HG02885 (cell line): ENCODE measurements at regions not wholly inside any gene's neighbourhood (a gene's known extent, or its start where the extent isn't known, plus 50 kb on each side); places are given as distances from the start of the nearest gene placed in this dataset.
"Not testable (repeated sequence)": the region's sequence is repeated elsewhere in the genome, so short reads cannot be mapped to it uniquely, and the experiment has no call there.

ENCODE experiments used
- ATAC-seq: cut with Tn5 transposase; IDR thresholded peaks from one replicate; pipeline ENCODE4 v1.9.1; 2021; ENCODE audit warnings: mild to moderate bottlenecking; ENCODE audit not compliant: unreplicated experiment, poor library complexity

- no peak for ATAC-seq
Observed at GRCh38 chr11:87583931-87584330, 546.2 kb downstream of the TMEM135 start.

GRCh38 chr11:87575088-87575487 lies 537.4 kb downstream of the TMEM135 start:
- ATAC-seq = no peak

DNA sequence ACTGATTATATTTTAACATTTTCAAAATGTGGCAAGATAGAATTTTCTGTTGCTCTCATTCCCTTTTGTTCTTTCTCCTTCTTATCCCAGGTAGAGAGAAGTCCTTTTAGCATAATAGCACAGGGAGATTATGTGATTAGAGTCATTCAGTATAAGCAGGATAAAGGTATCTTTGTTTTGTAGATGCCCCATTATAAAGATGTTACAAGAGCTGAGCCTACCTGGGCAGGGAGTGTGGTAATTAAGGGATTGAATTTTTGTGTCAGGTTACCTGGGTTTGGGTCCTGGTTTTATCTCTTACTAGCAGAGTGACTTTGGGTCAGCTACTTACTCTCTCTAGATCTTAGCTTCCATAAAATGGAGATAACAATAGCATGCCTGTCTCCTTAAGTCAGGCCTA lies 536.5 kb downstream of the TMEM135 start:
- no peak for ATAC-seq

GRCh38 chr11:87573708-87574107 lies 536.0 kb downstream of the TMEM135 start:
- no peak for ATAC-seq

DNA sequence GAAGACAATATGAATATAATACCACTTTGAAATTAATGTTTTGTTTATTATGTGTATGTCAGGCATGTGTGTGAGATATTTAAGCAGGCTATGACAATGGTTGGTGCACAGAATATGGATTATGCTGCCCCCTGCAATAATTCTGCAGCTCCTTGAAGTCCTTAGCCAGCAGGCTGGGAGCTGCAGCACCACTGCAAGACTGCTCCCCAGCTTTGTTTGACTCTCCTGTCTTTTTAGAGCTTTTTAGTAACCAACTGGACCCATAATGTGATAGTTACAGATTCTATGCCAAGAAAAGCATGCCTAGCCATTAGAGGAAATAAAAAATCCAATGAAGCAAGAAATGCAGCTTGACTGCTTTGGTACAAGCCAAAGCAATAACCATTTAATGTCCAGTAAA lies 535.1 kb downstream of the TMEM135 start:
- no peak for ATAC-seq

DNA sequence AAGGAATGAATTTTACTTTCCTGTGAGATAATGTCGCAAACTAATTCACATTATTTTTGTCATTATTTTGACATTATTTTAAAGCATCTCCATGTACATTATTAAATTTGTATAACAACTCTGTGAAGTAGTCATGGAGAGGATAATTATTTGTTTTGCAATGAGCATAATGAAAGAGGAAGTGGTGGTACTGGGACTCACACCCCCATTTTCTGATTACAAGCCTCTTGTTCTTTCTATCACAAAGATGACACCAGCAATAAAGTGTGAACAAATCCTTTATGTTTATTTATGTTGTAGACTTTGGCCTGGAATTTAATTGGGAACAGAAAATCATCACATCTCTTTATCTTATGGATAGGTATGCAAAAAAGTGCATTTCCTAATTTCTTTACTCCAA lies 522.6 kb downstream of the TMEM135 start:
- no peak for ATAC-seq

GRCh38 chr11:87559852-87560251 lies 522.1 kb downstream of the TMEM135 start:
- ATAC-seq = not testable (repeated sequence)

DNA sequence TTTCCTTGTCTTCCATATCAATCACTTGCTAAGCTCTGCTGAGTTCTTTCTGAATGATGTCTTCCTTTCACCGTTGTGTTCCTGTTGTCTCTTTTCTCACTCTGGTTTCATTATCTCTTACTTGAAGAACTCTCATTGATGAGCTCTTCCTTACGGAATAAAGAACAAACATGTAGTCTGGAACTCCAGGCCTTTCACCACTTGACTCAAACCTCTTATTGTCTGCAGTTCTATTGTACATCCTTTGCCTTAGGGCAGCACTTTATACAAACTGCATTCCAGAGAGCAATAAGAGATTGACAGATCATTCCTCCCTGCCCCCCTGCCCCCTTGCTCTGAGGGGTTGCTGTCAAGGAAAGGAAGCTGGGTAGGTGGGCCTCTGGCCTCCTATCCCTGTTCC lies 517.4 kb downstream of the TMEM135 start:
- no peak for ATAC-seq

DNA sequence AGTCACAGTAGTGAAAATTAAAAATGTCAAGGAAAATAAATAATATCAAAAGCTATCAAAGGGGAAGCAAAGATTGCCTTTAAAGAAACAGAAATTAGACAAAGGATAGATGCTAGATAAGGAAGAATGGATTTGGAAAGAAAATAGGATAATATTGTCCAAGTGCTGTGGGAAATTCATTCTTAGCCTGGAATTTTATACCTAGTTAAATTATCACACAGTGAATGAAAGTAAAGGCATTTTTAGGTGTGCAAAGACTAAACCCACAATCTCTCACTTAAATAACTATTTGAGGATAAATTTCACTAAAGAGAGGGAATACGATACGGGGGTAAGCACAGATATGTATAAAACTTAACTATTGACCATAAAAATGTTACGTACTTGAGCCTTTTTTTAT lies 511.1 kb downstream of the TMEM135 start:
- ATAC-seq = no peak

GRCh38 chr11:87545858-87546257 lies 508.1 kb downstream of the TMEM135 start:
- ATAC-seq = no peak

DNA sequence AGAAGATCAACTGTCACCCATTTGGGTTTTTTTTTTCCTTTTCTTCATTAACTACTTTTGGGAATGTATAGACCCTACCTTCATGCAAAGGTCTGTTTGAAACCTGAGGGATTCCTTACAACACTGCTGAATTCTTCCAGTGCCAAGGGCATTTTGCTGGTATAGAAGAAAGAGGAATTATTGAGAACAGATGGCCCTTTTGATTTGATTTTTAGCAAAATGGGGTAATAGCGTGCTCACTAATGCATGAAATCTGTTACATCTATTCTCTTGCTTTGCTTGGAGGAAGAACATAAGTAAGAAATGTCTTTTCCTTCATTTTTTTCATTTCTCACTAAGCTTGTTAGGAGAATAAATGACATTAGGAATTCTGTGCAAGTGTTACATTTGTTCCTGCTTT lies 501.9 kb downstream of the TMEM135 start:
- no peak for ATAC-seq

GRCh38 chr11:87536565-87536964 lies 498.8 kb downstream of the TMEM135 start:
- ATAC-seq = no peak

DNA sequence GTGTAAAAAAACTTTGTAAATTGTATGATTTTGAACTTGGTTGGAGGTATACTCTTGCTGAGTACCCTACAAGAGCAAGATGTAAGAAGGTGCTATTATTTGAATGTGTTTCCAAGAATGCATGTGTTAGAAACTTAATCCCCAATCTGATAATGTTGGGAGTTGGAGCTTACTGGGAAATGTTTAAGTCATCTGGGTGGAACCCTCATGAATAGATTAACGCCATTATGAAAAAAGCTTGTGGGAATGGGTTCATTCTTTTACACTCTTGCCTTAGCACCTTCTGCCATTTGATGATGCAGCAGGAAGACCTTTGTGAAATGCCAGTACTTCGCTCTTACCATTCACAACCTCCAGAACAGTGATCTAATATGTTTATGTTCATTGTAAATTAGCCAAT lies 498.3 kb downstream of the TMEM135 start:
- ATAC-seq = no peak

- ATAC-seq = no peak
Observed at GRCh38 chr11:87535513-87535912, 497.8 kb downstream of the TMEM135 start.

GRCh38 chr11:87531835-87532234 lies 494.1 kb downstream of the TMEM135 start:
- not testable (repeated sequence) for ATAC-seq

DNA sequence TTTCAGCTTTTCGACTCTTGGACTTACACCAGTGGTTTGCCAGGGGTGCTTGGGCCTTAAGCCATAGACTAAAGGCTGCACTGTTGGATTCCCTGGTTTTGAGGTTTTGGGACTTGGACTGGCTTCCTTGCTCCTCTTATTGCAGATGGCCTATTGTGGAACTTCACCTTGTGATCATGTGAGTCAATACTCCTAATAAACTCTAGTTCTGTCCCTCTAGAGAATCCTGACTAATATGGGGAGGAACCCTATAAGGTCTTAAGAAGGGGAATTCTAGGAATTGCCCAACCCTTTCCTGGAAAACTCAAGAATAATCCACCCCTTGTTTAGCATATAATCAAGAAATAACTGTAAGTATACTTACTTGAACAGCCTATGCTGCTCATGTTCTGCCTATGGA lies 491.8 kb downstream of the TMEM135 start:
- ATAC-seq = no peak

DNA sequence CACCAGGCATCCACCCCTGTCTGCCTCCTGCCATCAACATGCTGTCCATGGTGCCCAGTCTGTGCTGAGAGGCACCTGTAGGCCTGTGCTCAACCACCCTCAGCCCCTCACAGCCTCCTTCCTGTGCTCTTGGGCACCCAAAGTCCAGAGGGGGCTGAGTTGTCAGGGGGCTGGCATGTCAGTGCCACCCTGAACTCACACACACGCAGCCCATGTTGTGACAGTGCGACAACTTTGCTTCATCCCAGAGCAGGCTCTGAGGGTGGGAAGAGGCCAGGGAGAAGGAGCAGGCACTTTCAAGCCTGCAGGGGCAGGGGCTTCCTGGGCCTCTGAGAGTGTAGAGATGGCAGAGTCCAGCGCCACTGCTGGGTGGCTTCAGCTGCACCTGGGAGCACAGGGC lies 491.0 kb downstream of the TMEM135 start:
- ATAC-seq = no peak

- no peak for ATAC-seq
Observed at GRCh38 chr11:87523276-87523675, 485.5 kb downstream of the TMEM135 start.

- no peak for ATAC-seq
Observed at GRCh38 chr11:87518266-87518665, 480.5 kb downstream of the TMEM135 start.

GRCh38 chr11:87517351-87517750 lies 479.6 kb downstream of the TMEM135 start:
- ATAC-seq = no peak

DNA sequence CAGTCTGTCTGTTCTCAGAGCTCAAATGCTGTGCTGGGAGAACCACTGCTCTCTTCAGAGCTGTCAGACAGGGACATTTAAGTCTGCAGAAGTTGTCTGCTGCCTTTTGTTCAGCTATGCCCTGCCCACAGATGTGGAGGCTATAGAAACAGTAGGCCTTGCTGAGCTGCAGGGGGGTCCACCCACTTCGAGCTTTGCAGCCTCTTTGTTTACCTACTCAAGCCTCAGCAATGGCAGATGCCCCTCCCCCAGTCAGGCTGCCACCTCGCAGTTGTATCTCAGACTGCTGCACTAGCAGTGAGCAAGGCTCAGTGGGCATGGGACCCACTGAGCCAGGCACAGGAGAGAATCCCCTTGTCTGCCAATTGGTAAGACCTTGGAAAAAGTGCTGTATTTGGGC lies 470.0 kb downstream of the TMEM135 start:
- not testable (repeated sequence) for ATAC-seq

DNA sequence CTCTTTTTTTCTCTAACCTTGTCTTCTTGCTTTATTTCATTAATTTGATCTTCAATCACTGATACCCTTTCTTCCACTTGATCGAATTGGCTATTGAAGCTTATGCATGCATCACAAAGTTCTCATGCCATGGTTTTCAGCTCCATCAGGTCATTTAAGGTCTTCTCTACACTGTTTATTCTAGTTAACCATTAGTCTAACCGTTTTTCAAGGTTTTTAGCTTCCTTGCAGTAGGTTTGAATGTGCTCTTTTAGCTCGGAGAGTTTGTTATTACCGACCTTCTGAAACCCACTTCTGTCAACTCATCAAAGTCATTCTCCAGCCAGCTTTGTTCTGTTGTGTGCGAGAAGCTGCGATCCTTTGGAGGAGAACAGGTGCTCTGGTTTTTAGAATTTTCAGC lies 469.2 kb downstream of the TMEM135 start:
- ATAC-seq = not testable (repeated sequence)

DNA sequence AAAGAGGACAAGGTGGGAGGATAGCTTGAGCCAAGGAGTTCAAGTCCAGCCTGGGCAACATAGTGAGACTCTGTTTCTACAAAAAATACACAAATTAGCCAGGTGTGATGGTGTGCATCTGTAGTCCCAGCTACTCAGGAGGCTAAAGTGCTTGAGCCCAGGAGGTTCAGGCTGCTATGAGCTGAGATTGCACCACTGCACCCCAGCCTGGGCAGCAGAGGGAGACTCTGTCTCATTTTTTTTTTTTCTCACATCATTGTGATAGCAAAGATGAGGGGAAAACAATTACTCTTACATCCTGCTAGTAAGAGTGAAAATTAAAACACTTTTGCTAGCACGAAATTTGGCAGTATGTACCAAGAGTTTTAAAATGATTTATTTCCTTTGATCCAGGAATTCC lies 463.7 kb downstream of the TMEM135 start:
- no peak for ATAC-seq
